SK-N-SH (cell line): ENCODE measurements at regions not wholly inside any gene's neighbourhood (a gene's known extent, or its start where the extent isn't known, plus 50 kb on each side); places are given as distances from the start of the nearest gene placed in this dataset.

Experiments
- CTCF ChIA-PET: fragments of 300-600, 350-600 bp; formaldehyde crosslinking; extraction: SDS; loops from one replicate; lab custom pipeline; 2021; lab: Yijun Ruan, JAX
- POLR2A ChIA-PET: fragments of 350-600 bp; sonication (Branson Sonifier 250); formaldehyde crosslinking; extraction: SDS; loops from one replicate; lab custom pipeline; 2020; ENCODE audit warnings: antibody characterized with exemption, inconsistent platforms; lab: Yijun Ruan, JAX
- DNase-seq: peaks from one replicate; pipeline ENCODE4 v3.0.0; 2012
- H2AFZ ChIP-seq: fragments of 200-600 bp; sonication (generic); 2 replicates; pipeline ENCODE4 v1.8.1; 2016; ENCODE audit warnings: antibody characterized with exemption, mild to moderate bottlenecking, low read depth
- H3F3A ChIP-seq: fragments of 200-600 bp; sonication (generic); replicated peaks from 2 replicates; pipeline ENCODE3; 2016; ENCODE audit warnings: antibody characterized with exemption, mild to moderate bottlenecking; ENCODE audit not compliant: insufficient read depth
- H3K27ac ChIP-seq, 2 experiments: fragments of 200-500 bp in 1 of 2; fragments of 200-600 bp in 1 of 2; sonication (Bioruptor generic) in 1 of 2; sonication (generic), shearing (Covaris generic) in 1 of 2; 2 replicates each; pipeline versions ENCODE4 v1.5.1 to v1.6.1; 2014 to 2016; ENCODE audit warnings: low read depth in 2 of 2, inconsistent platforms in 1 of 2, low read length in 1 of 2, mild to moderate bottlenecking in 1 of 2, mixed read lengths in 1 of 2
- H3K27me3 ChIP-seq: fragments of 200-600 bp; sonication (generic), shearing (Covaris generic); 2 replicates; pipeline ENCODE4 v1.6.1; 2016; ENCODE audit warnings: mixed run types; ENCODE audit not compliant: insufficient read depth
- H3K36me3 ChIP-seq, 2 experiments: fragments of 200-500 bp in 1 of 2; fragments of 200-600 bp in 1 of 2; sonication (Bioruptor generic) in 1 of 2; sonication (generic) in 1 of 2; replicated peaks in 1 of 2; 2 replicates each; pipeline versions ENCODE3 to v1.5.1; 2014 to 2016; ENCODE audit warnings: low read length in 1 of 2, mild to moderate bottlenecking in 1 of 2; ENCODE audit not compliant: insufficient read depth in 2 of 2, control insufficient read depth in 1 of 2
- H3K4me1 ChIP-seq, 2 experiments: fragments of 200-500 bp in 1 of 2; fragments of 200-600 bp in 1 of 2; sonication (Bioruptor generic) in 1 of 2; sonication (generic), shearing (Covaris generic) in 1 of 2; 2 replicates each; pipeline versions ENCODE4 v1.5.1 to v1.6.1; 2014 to 2016; ENCODE audit warnings: low read depth in 1 of 2, low read length in 1 of 2, mixed run types in 1 of 2; ENCODE audit not compliant: insufficient read depth in 2 of 2, control insufficient read depth in 1 of 2
- H3K4me2 ChIP-seq: fragments of 200-600 bp; sonication (generic), shearing (Covaris generic); 2 replicates; pipeline ENCODE4 v1.6.1; 2017; ENCODE audit warnings: mixed run types
- H3K4me3 ChIP-seq, 2 experiments: fragments of 200-500 bp in 1 of 2; fragments of 200-600 bp in 1 of 2; sonication (Bioruptor generic) in 1 of 2; sonication (generic), shearing (Covaris generic) in 1 of 2; 2 replicates each; pipeline versions ENCODE4 v1.5.1 to v1.8.1; 2014 to 2016; ENCODE audit warnings: low read depth in 2 of 2, inconsistent platforms in 1 of 2, low read length in 1 of 2, mild to moderate bottlenecking in 1 of 2, mixed read lengths in 1 of 2, moderate library complexity in 1 of 2
- H3K79me2 ChIP-seq: fragments of 200-600 bp; sonication (generic); 2 replicates; pipeline ENCODE4 v1.8.1; 2017; ENCODE audit warnings: mild to moderate bottlenecking; ENCODE audit not compliant: insufficient read depth
- H3K9ac ChIP-seq: fragments of 200-600 bp; sonication (generic); 2 replicates; pipeline ENCODE4 v1.6.1; 2017; ENCODE audit warnings: mixed run types
- H3K9me2 ChIP-seq: fragments of 200-600 bp; sonication (generic); 2 replicates; pipeline ENCODE4 v1.6.1; 2017; ENCODE audit warnings: mixed run types
- H3K9me3 ChIP-seq: fragments of 200-600 bp; sonication (generic); 2 replicates; pipeline ENCODE4 v1.6.1; 2017; ENCODE audit warnings: mixed run types, mild to moderate bottlenecking, moderate library complexity
- H4K20me1 ChIP-seq: fragments of 200-600 bp; sonication (generic); 2 replicates; pipeline ENCODE4 v1.6.1; 2017; ENCODE audit warnings: mild to moderate bottlenecking, mixed run types; ENCODE audit not compliant: insufficient read depth
- CTCF ChIP-seq: fragments of 200-600 bp; sonication (generic); IDR thresholded peaks from 2 replicates; pipeline ENCODE4 v1.6.1; 2017; ENCODE audit warnings: antibody characterized with exemption, mild to moderate bottlenecking, moderate library complexity
- EZH2phosphoT487 ChIP-seq: fragments of 200-600 bp; sonication (generic); IDR thresholded peaks from 2 replicates; pipeline ENCODE4 v1.6.1; 2017; ENCODE audit warnings: low read depth, mixed run types, mild to moderate bottlenecking, antibody characterized with exemption, moderate library complexity, borderline replicate concordance
- FOXM1 ChIP-seq: IDR thresholded peaks from 2 replicates; pipeline ENCODE4 v1.4.0; 2012; ENCODE audit warnings: low read depth, mild to moderate bottlenecking
- GABPA ChIP-seq: IDR thresholded peaks from 2 replicates; pipeline ENCODE4 v1.4.0; 2012; ENCODE audit warnings: low read depth, mild to moderate bottlenecking
- GATA2 ChIP-seq: sonication (generic); formaldehyde crosslinking; IDR thresholded peaks from 2 replicates; pipeline ENCODE4 v1.5.0; 2020; ENCODE audit warnings: mild to moderate bottlenecking, missing genetic modification reagents
- NFIC ChIP-seq: IDR thresholded peaks from 2 replicates; pipeline ENCODE4 v1.4.0; 2012; ENCODE audit warnings: borderline replicate concordance
- PBX3 ChIP-seq: IDR thresholded peaks from 2 replicates; pipeline ENCODE4; 2012
- RAD21 ChIP-seq: IDR thresholded peaks from 2 replicates; pipeline ENCODE4 v1.6.1; 2012; ENCODE audit warnings: mild to moderate bottlenecking, low read length
- RCOR1 ChIP-seq: fragments of 150-350 bp; IDR thresholded peaks from 2 replicates; pipeline ENCODE4 v1.6.1; 2017; ENCODE audit warnings: antibody characterized with exemption, low read length
- RXRA ChIP-seq: IDR thresholded peaks from 2 replicates; pipeline ENCODE4 v1.4.0; 2012; ENCODE audit warnings: low read depth, mild to moderate bottlenecking, borderline replicate concordance
- SIN3A ChIP-seq: IDR thresholded peaks from 2 replicates; pipeline ENCODE4 v1.6.1; 2012; ENCODE audit warnings: low read depth, mild to moderate bottlenecking, low read length, moderate library complexity, borderline replicate concordance
- SMC3 ChIP-seq: IDR thresholded peaks from 2 replicates; pipeline ENCODE4 v1.6.1; 2012; ENCODE audit warnings: low read depth, low read length, improper control_type of control experiment
- WGBS: methylation state at CpG from one replicate; pipeline ENCODE4 v1.1.6; 2017; ENCODE audit warnings: low lambda C conversion rate; 5-methylcytosine and 5-hydroxymethylcytosine counted together
- TF ChIP-seq, protein P1 (sequence below): IDR thresholded peaks from 2 replicates; pipeline ENCODE4 v1.4.0; 2012; ENCODE audit warnings: low read depth

- Histone ChIP-seq H3K9ac (no peak overlapping the region), H3K4me1 (peaks cover 0 to 10% of the 10 kb centered on the region in 2 experiments; a peak in 1 of 4 replicates), H3K79me2 (no peaks in the 10 kb centered on the region), H3F3A (no peaks in the 10 kb centered on the region), H3K9me2 (no peaks in the 10 kb centered on the region), H3K4me3 (peak overlapping the region in 1 of 2 experiments; percentile 42; a peak in 1 of 4 replicates), H3K4me2 (peak overlapping the region; percentile 34; the same call in 1 of the 2 replicates), H3K27me3 (no peaks in the 10 kb centered on the region), H3K27ac (no peak overlapping the region)
- DNase-seq: peak; percentile 81
- POLR2A ChIA-PET: interaction anchor here (0.6 to 0.8 kb wide), 2 partner anchors 108 to 215 kb away, joined by 3 read pairs; no protein-coding TSS in a partner anchor
- CTCF ChIA-PET: interaction anchor here (0.5 to 23.9 kb wide), 93 partner anchors 9 to 799 kb away, joined by 3 to 465 read pairs (median 4); partner anchors contain the start of genes ABCC4 and DZIP1
- peak; percentile 96 for TF ChIP-seq CTCF
- TF ChIP-seq, protein P1, sequence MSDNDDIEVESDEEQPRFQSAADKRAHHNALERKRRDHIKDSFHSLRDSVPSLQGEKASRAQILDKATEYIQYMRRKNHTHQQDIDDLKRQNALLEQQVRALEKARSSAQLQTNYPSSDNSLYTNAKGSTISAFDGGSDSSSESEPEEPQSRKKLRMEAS: no peak
- peak; percentile 53 for TF ChIP-seq NFIC
- TF ChIP-seq FOXM1: no peak
- TF ChIP-seq PBX3: no peak
- TF ChIP-seq GATA2: no peak
- peak; percentile 98 for TF ChIP-seq SMC3
- TF ChIP-seq RAD21: peak; percentile 100
- TF ChIP-seq, all 33 proteins: peak for 4
- 23% methylated on average over 15 of the region's 24 CpGs for WGBS
- H3K9me3 ChIP-seq: no peaks in the 10 kb centered on the region
- no peaks in the 10 kb centered on the region for H4K20me1 ChIP-seq
- no peak overlapping the region for H2AFZ ChIP-seq
- H3K36me3 ChIP-seq: no peaks in the 10 kb centered on the region
These were observed 103.1 kb upstream of the ABCC4 start for GRCh38 chr13:95404141-95404882.

GRCh38 chr13:95406176-95406575 is 104.9 kb upstream of the ABCC4 start:
- Histone ChIP-seq H3K9me2 (no peaks in the 10 kb centered on the region), H2AFZ (no peak overlapping the region), H3K27me3 (no peaks in the 10 kb centered on the region), H3K9ac (no peak overlapping the region), H4K20me1 (no peaks in the 10 kb centered on the region)
- POLR2A ChIA-PET: no interaction called here
- CTCF ChIA-PET: interaction anchor here (0.7 to 23.9 kb wide), 13 partner anchors 10 to 786 kb away, joined by 3 to 465 read pairs (median 29); partner anchors contain the start of gene ABCC4
- 42% methylated on average over 3 of the region's 3 CpGs for WGBS
- TF ChIP-seq EZH2phosphoT487: no peak
- TF ChIP-seq FOXM1: no peak
- TF ChIP-seq GABPA: no peak
- TF ChIP-seq PBX3: no peak
- TF ChIP-seq RXRA: no peak
- TF ChIP-seq RCOR1: no peak
- no peak for TF ChIP-seq NFIC
- no peak for TF ChIP-seq SIN3A
- TF ChIP-seq, protein P1: no peak
- TF ChIP-seq, all 33 proteins: peak for 0
- H3K4me3 ChIP-seq: no peak overlapping the region
- H3F3A ChIP-seq: no peaks in the 10 kb centered on the region
- H3K27ac ChIP-seq: no peak overlapping the region
- H3K4me1 ChIP-seq: peaks cover 0 to 10% of the 10 kb centered on the region in 2 experiments; a peak in 1 of 4 replicates
- DNase-seq: no peak
- H3K36me3 ChIP-seq: no peaks in the 10 kb centered on the region
- H3K4me2 ChIP-seq: no peak overlapping the region
- H3K9me3 ChIP-seq: no peaks in the 10 kb centered on the region
- no peaks in the 10 kb centered on the region for H3K79me2 ChIP-seq
